A549 (cell line): ENCODE measurements at regions not wholly inside any gene's neighbourhood (a gene's known extent, or its start where the extent isn't known, plus 50 kb on each side); places are given as distances from the start of the nearest gene placed in this dataset.

ENCODE experiments used
- ATAC-seq, 2 experiments: fragments of 200-7000 bp in 1 of 2; fragments of >200 bp in 1 of 2; cut with Nextera tagmentation in 1 of 2; cut with Tn5 transposase in 1 of 2; 3 replicates each; pipeline versions ENCODE4 v1.8.0 to v1.9.1; 2018 to 2020; ENCODE audit warnings: mild to moderate bottlenecking in 1 of 2, moderate library complexity in 1 of 2
- CTCF ChIA-PET: fragments of 300-600 bp; sonication (Branson Sonifier 250); formaldehyde crosslinking; extraction: SDS; loops from one replicate; lab custom pipeline; 2021; ENCODE audit warnings: antibody characterized with exemption, inconsistent platforms; lab: Yijun Ruan, JAX
- POLR2A ChIA-PET: fragments of 350-600 bp; formaldehyde crosslinking; extraction: SDS; loops from one replicate; lab custom pipeline; 2021; ENCODE audit warnings: antibody characterized with exemption, inconsistent platforms; lab: Yijun Ruan, JAX
- DNase-seq, 2 experiments: peaks; one replicate each; pipeline versions ENCODE4 v3.0.0 to v3.0.0-alpha.2; 2011 to 2016; ENCODE audit warnings: low read depth in 1 of 2, low spot score in 1 of 2
- FAIRE-seq: peaks from 2 replicates; lab custom pipeline; 2011; peaks lifted over from hg19 to GRCh38; lab: Jason Lieb, UNC
- H3K27ac ChIP-seq, 2 experiments: fragments of >200 bp; sonication (Bioruptor Twin); formaldehyde crosslinking; 3 replicates each; pipeline ENCODE4 v1.5.1; 2016 to 2017
- H3K4me1 ChIP-seq: fragments of >200 bp; sonication (Bioruptor Twin); formaldehyde crosslinking; 3 replicates; pipeline ENCODE4 v1.6.1; 2016
- H3K4me2 ChIP-seq: fragments of >200 bp; sonication (Bioruptor Twin); formaldehyde crosslinking; 3 replicates; pipeline ENCODE4 v1.6.1; 2016
- H3K4me3 ChIP-seq: fragments of >200 bp; sonication (Bioruptor Twin); formaldehyde crosslinking; 3 replicates; pipeline ENCODE4 v1.5.1; 2016
- H3K9me3 ChIP-seq: fragments of >200 bp; sonication (Bioruptor Twin); formaldehyde crosslinking; 3 replicates; pipeline ENCODE4 v1.6.1; 2016
- BHLHE40 ChIP-seq: IDR thresholded peaks from 2 replicates; pipeline ENCODE4 v1.6.1; 2012; ENCODE audit warnings: low read depth, low read length, inconsistent platforms
- CBX2 ChIP-seq: fragments of 200-600 bp; sonication (generic); IDR thresholded peaks from 2 replicates; pipeline ENCODE4 v1.6.1; 2016; ENCODE audit warnings: low read depth, mild to moderate bottlenecking, borderline replicate concordance
- CBX8 ChIP-seq: fragments of 200-600 bp; sonication (generic); IDR thresholded peaks from 2 replicates; pipeline ENCODE4 v1.6.1; 2016
- CEBPB ChIP-seq, 2 experiments: fragments of >200 bp in 1 of 2; sonication (Bioruptor Twin) in 1 of 2; formaldehyde crosslinking in 1 of 2; IDR thresholded peaks; 2 replicates each; pipeline ENCODE4 v1.6.1; 2012 to 2016
- CHD2 ChIP-seq: fragments of 150-350 bp; IDR thresholded peaks from 2 replicates; pipeline ENCODE4 v1.6.1; 2014; ENCODE audit warnings: low read length; ENCODE audit not compliant: partially characterized antibody
- CHD4 ChIP-seq: fragments of 200-600 bp; sonication (generic); IDR thresholded peaks from 2 replicates; pipeline ENCODE4 v1.6.1; 2016; ENCODE audit warnings: antibody characterized with exemption, mild to moderate bottlenecking, borderline replicate concordance
- EHMT2 ChIP-seq: fragments of 200-600 bp; sonication (generic); IDR thresholded peaks from 2 replicates; pipeline ENCODE4 v1.6.1; 2016; ENCODE audit warnings: antibody characterized with exemption, low read depth, mild to moderate bottlenecking, moderate library complexity
- EP300 ChIP-seq, 2 experiments: fragments of >200 bp; sonication (Bioruptor Twin); formaldehyde crosslinking; IDR thresholded peaks; 2 replicates in 1 of 2; 3 replicates in 1 of 2; pipeline ENCODE4 v1.6.1; 2016 to 2017
- ESRRA ChIP-seq: fragments of 150-350 bp; IDR thresholded peaks from 2 replicates; pipeline ENCODE4 v1.6.1; 2014; ENCODE audit warnings: mild to moderate bottlenecking, low read length, borderline replicate concordance
- FOSB ChIP-seq: fragments of 250-450 bp; sonication (Bioruptor Pico); IDR thresholded peaks from 2 replicates; pipeline ENCODE4 v1.5.0; 2020; ENCODE audit warnings: mild to moderate bottlenecking, moderate library complexity
- GATA3 ChIP-seq: IDR thresholded peaks from 2 replicates; pipeline ENCODE4 v1.6.1; 2012; ENCODE audit warnings: borderline replicate concordance
- HOXA7 ChIP-seq: fragments of 250-450 bp; sonication (Bioruptor Pico); IDR thresholded peaks from 2 replicates; pipeline ENCODE4 v1.5.0; 2020; ENCODE audit warnings: mild to moderate bottlenecking, moderate library complexity
- KDM1A ChIP-seq: fragments of 200-600 bp; sonication (generic); IDR thresholded peaks from 2 replicates; pipeline ENCODE4 v1.6.1; 2016; ENCODE audit warnings: low read depth, mild to moderate bottlenecking
- MAFK ChIP-seq: fragments of 450-650 bp; IDR thresholded peaks from 2 replicates; pipeline ENCODE4 v1.6.1; 2014; ENCODE audit not compliant: partially characterized antibody
- MYC ChIP-seq: IDR thresholded peaks from 2 replicates; pipeline ENCODE4 v1.6.1; 2012; ENCODE audit warnings: mild to moderate bottlenecking, inconsistent platforms, low read length, improper control_type of control experiment, borderline replicate concordance
- NPAS2 ChIP-seq: fragments of 250-450 bp; sonication (Bioruptor Pico); IDR thresholded peaks from 2 replicates; pipeline ENCODE4 v1.8.0; 2022; ENCODE audit warnings: mild to moderate bottlenecking, moderate library complexity, borderline replicate concordance
- NR3C1 ChIP-seq: fragments of >200 bp; sonication (Bioruptor Twin); formaldehyde crosslinking; IDR thresholded peaks from 3 replicates; pipeline ENCODE4 v1.6.1; 2017
- POLR2AphosphoS2 ChIP-seq: conservative IDR thresholded peaks from 2 replicates; pipeline ENCODE4 v1.6.1; 2012; ENCODE audit warnings: low read length, improper control_type of control experiment, inconsistent platforms
- RAD21 ChIP-seq, 2 experiments: fragments of >200 bp in 1 of 2; sonication (Bioruptor Twin) in 1 of 2; formaldehyde crosslinking in 1 of 2; IDR thresholded peaks in 1 of 2; conservative IDR thresholded peaks in 1 of 2; 2 replicates in 1 of 2; 3 replicates in 1 of 2; pipeline ENCODE4 v1.6.1; 2012 to 2018; ENCODE audit warnings: inconsistent platforms in 1 of 2
- RCOR1 ChIP-seq: fragments of 150-350 bp; IDR thresholded peaks from 2 replicates; pipeline ENCODE4 v1.6.1; 2014; ENCODE audit warnings: antibody characterized with exemption, low read length, low read depth
- RNF2 ChIP-seq: fragments of 200-600 bp; sonication (generic); IDR thresholded peaks from 2 replicates; pipeline ENCODE4 v1.6.1; 2016; ENCODE audit warnings: low read depth, mild to moderate bottlenecking, antibody characterized with exemption, moderate library complexity, borderline replicate concordance
- SMC3 ChIP-seq: fragments of >200 bp; sonication (Bioruptor Twin); formaldehyde crosslinking; IDR thresholded peaks from 3 replicates; pipeline ENCODE4 v1.6.1; 2018; ENCODE audit warnings: inconsistent platforms
- TP53 ChIP-seq: fragments of 250-450 bp; sonication (Bioruptor Pico); IDR thresholded peaks from 2 replicates; pipeline ENCODE4 v1.5.0; 2021; ENCODE audit warnings: mild to moderate bottlenecking, moderate library complexity
- ZC3H11A ChIP-seq: fragments of 450-650 bp; IDR thresholded peaks from 2 replicates; pipeline ENCODE4 v1.6.1; 2014; ENCODE audit warnings: antibody characterized with exemption, mild to moderate bottlenecking
- ZFP36 ChIP-seq: fragments of 450-650 bp; IDR thresholded peaks from 2 replicates; pipeline ENCODE4 v1.6.1; 2014; ENCODE audit warnings: borderline replicate concordance; ENCODE audit not compliant: partially characterized antibody
- ZNF302 ChIP-seq: fragments of 250-450 bp; sonication (Bioruptor Pico); IDR thresholded peaks from 2 replicates; pipeline ENCODE4 v1.9.0; 2021; ENCODE audit warnings: inconsistent platforms, mild to moderate bottlenecking, moderate library complexity
- ZSCAN20 ChIP-seq: fragments of 250-450 bp; sonication (Bioruptor Pico); IDR thresholded peaks from 2 replicates; pipeline ENCODE4 v1.8.0; 2022; ENCODE audit warnings: mild to moderate bottlenecking, moderate library complexity
- WGBS: methylation state at CpG from one replicate; pipeline ENCODE4 v1.1.6; 2017; ENCODE audit errors: missing lambda C conversion rate; 5-methylcytosine and 5-hydroxymethylcytosine counted together
- TF ChIP-seq, protein P1 (sequence below): fragments of 450-650 bp; IDR thresholded peaks from 2 replicates; pipeline ENCODE4 v1.6.1; 2014; ENCODE audit warnings: antibody characterized with exemption
- TF ChIP-seq, protein P2 (sequence below): IDR thresholded peaks from 2 replicates; pipeline ENCODE4 v1.6.1; 2012
- TF ChIP-seq, protein P3 (sequence below): fragments of >200 bp; sonication (Bioruptor Twin); formaldehyde crosslinking; IDR thresholded peaks from 3 replicates; pipeline ENCODE4 v1.6.1; 2016
- TF ChIP-seq, protein P4 (sequence below): fragments of 250-450 bp; sonication (Bioruptor Pico); IDR thresholded peaks from 2 replicates; pipeline ENCODE4 v1.5.0; 2020; ENCODE audit warnings: low read depth, mild to moderate bottlenecking, moderate library complexity

DNA sequence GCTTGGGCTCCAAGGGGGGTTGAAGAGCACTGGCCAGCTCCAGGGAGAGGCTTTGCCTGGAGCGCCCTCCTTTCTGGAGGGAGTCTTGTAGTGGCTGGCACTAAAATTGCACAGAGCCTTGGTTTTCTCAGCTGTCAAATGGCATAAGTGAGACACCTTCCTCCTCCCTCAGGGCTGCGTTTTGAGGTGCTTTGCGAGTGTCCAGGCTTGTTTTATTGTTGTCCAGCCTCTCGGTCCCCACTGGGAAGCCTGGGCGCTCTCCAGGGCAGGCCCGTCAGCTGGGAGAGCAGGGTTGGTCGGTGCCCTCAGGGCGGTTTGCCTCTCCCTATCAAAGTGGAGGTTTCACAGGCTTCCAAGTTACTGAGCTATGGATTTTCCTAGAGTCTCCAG, 149.3 kb upstream of the B3GAT1 start:
- ATAC-seq = no peak
- POLR2A ChIA-PET = no interaction called here
- no peak for FAIRE-seq
- WGBS = 21% methylated on average over 6 of the region's 8 CpGs
- Histone ChIP-seq H3K27ac (no peak overlapping the region), H3K4me1 (no peaks in the 10 kb centered on the region), H3K4me2 (no peak overlapping the region)
- TF ChIP-seq, protein P1, sequence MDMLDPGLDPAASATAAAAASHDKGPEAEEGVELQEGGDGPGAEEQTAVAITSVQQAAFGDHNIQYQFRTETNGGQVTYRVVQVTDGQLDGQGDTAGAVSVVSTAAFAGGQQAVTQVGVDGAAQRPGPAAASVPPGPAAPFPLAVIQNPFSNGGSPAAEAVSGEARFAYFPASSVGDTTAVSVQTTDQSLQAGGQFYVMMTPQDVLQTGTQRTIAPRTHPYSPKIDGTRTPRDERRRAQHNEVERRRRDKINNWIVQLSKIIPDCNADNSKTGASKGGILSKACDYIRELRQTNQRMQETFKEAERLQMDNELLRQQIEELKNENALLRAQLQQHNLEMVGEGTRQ = no peak
- no peak for TF ChIP-seq RCOR1
- no peak for TF ChIP-seq ZNF302 (CRISPR knock-in tag)
- TF ChIP-seq POLR2AphosphoS2 = no peak
- TF ChIP-seq, protein P2, sequence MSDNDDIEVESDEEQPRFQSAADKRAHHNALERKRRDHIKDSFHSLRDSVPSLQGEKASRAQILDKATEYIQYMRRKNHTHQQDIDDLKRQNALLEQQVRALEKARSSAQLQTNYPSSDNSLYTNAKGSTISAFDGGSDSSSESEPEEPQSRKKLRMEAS = no peak
- no peak for TF ChIP-seq ZC3H11A
- TF ChIP-seq BHLHE40 = no peak
- TF ChIP-seq CEBPB (IDR thresholded peaks at IDR 0.05) = no peak
- no peak for TF ChIP-seq CBX2
- TF ChIP-seq GATA3 = no peak
- no peak for TF ChIP-seq EP300 (IDR thresholded peaks at IDR 0.05)
- no peak for TF ChIP-seq EHMT2
- no peak for TF ChIP-seq CHD4
- no peak for TF ChIP-seq HOXA7 (CRISPR knock-in tag)
- TF ChIP-seq MYC = no peak
- no peak for TF ChIP-seq SMC3
- TF ChIP-seq ZSCAN20 (CRISPR knock-in tag) = no peak
- no peak for TF ChIP-seq TP53 (CRISPR knock-in tag)
- TF ChIP-seq CHD2 = no peak
- no peak for TF ChIP-seq ESRRA
- TF ChIP-seq, all 56 proteins: peak for 0
- no peak for DNase-seq
- no peak overlapping the region for H3K4me3 ChIP-seq
- H3K9me3 ChIP-seq = no peaks in the 10 kb centered on the region
- CTCF ChIA-PET = no interaction called here

DNA sequence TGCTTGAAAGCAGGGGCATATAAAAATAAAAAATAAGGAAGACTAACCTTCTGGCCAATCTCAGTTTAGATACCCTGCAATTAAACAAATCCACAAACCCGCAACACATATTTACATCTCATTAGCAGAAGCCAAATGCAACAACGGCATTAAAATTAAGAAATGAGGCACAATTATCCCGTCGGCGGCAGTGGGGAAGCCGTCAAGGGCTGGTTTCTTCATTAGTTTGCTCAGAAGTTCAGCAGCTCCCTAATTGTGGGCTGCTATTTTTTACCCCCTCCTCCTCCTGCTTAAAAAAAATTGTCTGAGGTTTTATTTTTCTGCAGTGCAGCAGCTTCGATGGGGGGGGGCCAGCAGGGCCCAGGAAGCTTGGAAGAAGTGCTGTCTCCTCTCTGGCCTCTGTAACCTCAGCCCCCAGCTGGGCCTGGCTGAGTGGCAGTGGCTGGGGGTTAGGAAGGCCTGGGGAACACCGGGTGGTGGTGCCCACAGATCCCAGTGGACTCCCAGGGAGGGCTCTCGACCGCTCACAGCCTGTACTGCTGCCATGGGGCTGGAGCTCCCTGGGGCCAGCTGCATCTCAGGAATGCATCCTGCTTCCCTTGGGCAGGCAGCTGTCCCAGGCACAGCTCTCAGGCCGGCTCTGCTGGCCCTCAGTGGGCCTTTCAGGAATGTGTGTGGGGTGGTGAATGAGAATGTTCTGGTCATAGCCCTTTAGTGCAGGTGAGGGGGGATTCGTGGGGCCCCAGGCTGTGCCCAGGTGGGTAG, 148.7 kb upstream of the B3GAT1 start:
- TF ChIP-seq, protein P3, sequence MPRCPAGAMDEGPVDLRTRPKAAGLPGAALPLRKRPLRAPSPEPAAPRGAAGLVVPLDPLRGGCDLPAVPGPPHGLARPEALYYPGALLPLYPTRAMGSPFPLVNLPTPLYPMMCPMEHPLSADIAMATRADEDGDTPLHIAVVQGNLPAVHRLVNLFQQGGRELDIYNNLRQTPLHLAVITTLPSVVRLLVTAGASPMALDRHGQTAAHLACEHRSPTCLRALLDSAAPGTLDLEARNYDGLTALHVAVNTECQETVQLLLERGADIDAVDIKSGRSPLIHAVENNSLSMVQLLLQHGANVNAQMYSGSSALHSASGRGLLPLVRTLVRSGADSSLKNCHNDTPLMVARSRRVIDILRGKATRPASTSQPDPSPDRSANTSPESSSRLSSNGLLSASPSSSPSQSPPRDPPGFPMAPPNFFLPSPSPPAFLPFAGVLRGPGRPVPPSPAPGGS = no peak
- TF ChIP-seq FOSB (CRISPR knock-in tag) = no peak
- TF ChIP-seq, protein P4, sequence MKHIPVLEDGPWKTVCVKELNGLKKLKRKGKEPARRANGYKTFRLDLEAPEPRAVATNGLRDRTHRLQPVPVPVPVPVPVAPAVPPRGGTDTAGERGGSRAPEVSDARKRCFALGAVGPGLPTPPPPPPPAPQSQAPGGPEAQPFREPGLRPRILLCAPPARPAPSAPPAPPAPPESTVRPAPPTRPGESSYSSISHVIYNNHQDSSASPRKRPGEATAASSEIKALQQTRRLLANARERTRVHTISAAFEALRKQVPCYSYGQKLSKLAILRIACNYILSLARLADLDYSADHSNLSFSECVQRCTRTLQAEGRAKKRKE = no peak
- TF ChIP-seq NPAS2 (CRISPR knock-in tag) = no peak
- no peak for TF ChIP-seq RAD21 (conservative IDR thresholded peaks at IDR 0.05 in 1 of 2, IDR thresholded peaks at IDR 0.05 in 1 of 2)
- no peak for TF ChIP-seq GATA3
- no peak for TF ChIP-seq SMC3
- TF ChIP-seq ZC3H11A = no peak
- TF ChIP-seq RCOR1 = no peak
- TF ChIP-seq RNF2 = no peak
- no peak for TF ChIP-seq MAFK
- no peak for TF ChIP-seq TP53 (CRISPR knock-in tag)
- TF ChIP-seq CHD2 = no peak
- TF ChIP-seq CBX8 = no peak
- TF ChIP-seq NR3C1 = no peak
- no peak for TF ChIP-seq BHLHE40
- TF ChIP-seq KDM1A = no peak
- TF ChIP-seq, protein P1 = no peak
- no peak for TF ChIP-seq ZFP36
- ChIA-PET POLR2A (no interaction called here), CTCF (no interaction called here)
- H3K9me3 ChIP-seq = no peaks in the 10 kb centered on the region
- 51% methylated on average over 9 of the region's 12 CpGs for WGBS
- H3K4me1 ChIP-seq = no peaks in the 10 kb centered on the region
- H3K27ac ChIP-seq = no peak overlapping the region
- H3K4me2 ChIP-seq = no peak overlapping the region
- DNase-seq = no peak
- H3K4me3 ChIP-seq = no peak overlapping the region
- FAIRE-seq = no peak
- no peak for ATAC-seq
